ENCODE measurements at regions not wholly inside any gene's neighbourhood (a gene's known extent, or its start where the extent isn't known, plus 50 kb on each side); places are given as distances from the start of the nearest gene placed in this dataset.

GRCh38 chr1:70919706-70920323, 127.8 kb downstream of the PTGER3 start:
- TF ChIP-seq JUND (IDR thresholded peaks at IDR 0.05; ENCODE audit: low read depth), result no peak
- no peak for DNase-seq (ENCODE audit: low read depth in 1 of 2, low spot score in 1 of 2)
- in situ Hi-C loops (cut with HindIII; ENCODE audit: low pct_unique_long_range_greater_than_20kb, low sequenced_read_pairs), result no loop called here
